SK-N-SH (cell line): ENCODE measurements at regions not wholly inside any gene's neighbourhood (a gene's known extent, or its start where the extent isn't known, plus 50 kb on each side); places are given as distances from the start of the nearest gene placed in this dataset.

Source experiments
- CTCF ChIA-PET: fragments of 300-600, 350-600 bp; formaldehyde crosslinking; extraction: SDS; loops from one replicate; lab custom pipeline; 2021; lab: Yijun Ruan, JAX
- POLR2A ChIA-PET: fragments of 350-600 bp; sonication (Branson Sonifier 250); formaldehyde crosslinking; extraction: SDS; loops from one replicate; lab custom pipeline; 2020; ENCODE audit warnings: antibody characterized with exemption, inconsistent platforms; lab: Yijun Ruan, JAX
- DNase-seq: peaks from one replicate; pipeline ENCODE4 v3.0.0; 2012
- H2AFZ ChIP-seq: fragments of 200-600 bp; sonication (generic); 2 replicates; pipeline ENCODE4 v1.8.1; 2016; ENCODE audit warnings: antibody characterized with exemption, mild to moderate bottlenecking, low read depth
- H3F3A ChIP-seq: fragments of 200-600 bp; sonication (generic); replicated peaks from 2 replicates; pipeline ENCODE3; 2016; ENCODE audit warnings: antibody characterized with exemption, mild to moderate bottlenecking; ENCODE audit not compliant: insufficient read depth
- H3K27ac ChIP-seq, 2 experiments: fragments of 200-500 bp in 1 of 2; fragments of 200-600 bp in 1 of 2; sonication (Bioruptor generic) in 1 of 2; sonication (generic), shearing (Covaris generic) in 1 of 2; 2 replicates each; pipeline versions ENCODE4 v1.5.1 to v1.6.1; 2014 to 2016; ENCODE audit warnings: low read depth in 2 of 2, inconsistent platforms in 1 of 2, low read length in 1 of 2, mild to moderate bottlenecking in 1 of 2, mixed read lengths in 1 of 2
- H3K27me3 ChIP-seq: fragments of 200-600 bp; sonication (generic), shearing (Covaris generic); 2 replicates; pipeline ENCODE4 v1.6.1; 2016; ENCODE audit warnings: mixed run types; ENCODE audit not compliant: insufficient read depth
- H3K36me3 ChIP-seq, 2 experiments: fragments of 200-500 bp in 1 of 2; fragments of 200-600 bp in 1 of 2; sonication (Bioruptor generic) in 1 of 2; sonication (generic) in 1 of 2; replicated peaks in 1 of 2; 2 replicates each; pipeline versions ENCODE3 to v1.5.1; 2014 to 2016; ENCODE audit warnings: low read length in 1 of 2, mild to moderate bottlenecking in 1 of 2; ENCODE audit not compliant: insufficient read depth in 2 of 2, control insufficient read depth in 1 of 2
- H3K4me1 ChIP-seq, 2 experiments: fragments of 200-500 bp in 1 of 2; fragments of 200-600 bp in 1 of 2; sonication (Bioruptor generic) in 1 of 2; sonication (generic), shearing (Covaris generic) in 1 of 2; 2 replicates each; pipeline versions ENCODE4 v1.5.1 to v1.6.1; 2014 to 2016; ENCODE audit warnings: low read depth in 1 of 2, low read length in 1 of 2, mixed run types in 1 of 2; ENCODE audit not compliant: insufficient read depth in 2 of 2, control insufficient read depth in 1 of 2
- H3K4me2 ChIP-seq: fragments of 200-600 bp; sonication (generic), shearing (Covaris generic); 2 replicates; pipeline ENCODE4 v1.6.1; 2017; ENCODE audit warnings: mixed run types
- H3K4me3 ChIP-seq, 2 experiments: fragments of 200-500 bp in 1 of 2; fragments of 200-600 bp in 1 of 2; sonication (Bioruptor generic) in 1 of 2; sonication (generic), shearing (Covaris generic) in 1 of 2; 2 replicates each; pipeline versions ENCODE4 v1.5.1 to v1.8.1; 2014 to 2016; ENCODE audit warnings: low read depth in 2 of 2, inconsistent platforms in 1 of 2, low read length in 1 of 2, mild to moderate bottlenecking in 1 of 2, mixed read lengths in 1 of 2, moderate library complexity in 1 of 2
- H3K79me2 ChIP-seq: fragments of 200-600 bp; sonication (generic); 2 replicates; pipeline ENCODE4 v1.8.1; 2017; ENCODE audit warnings: mild to moderate bottlenecking; ENCODE audit not compliant: insufficient read depth
- H3K9ac ChIP-seq: fragments of 200-600 bp; sonication (generic); 2 replicates; pipeline ENCODE4 v1.6.1; 2017; ENCODE audit warnings: mixed run types
- H3K9me2 ChIP-seq: fragments of 200-600 bp; sonication (generic); 2 replicates; pipeline ENCODE4 v1.6.1; 2017; ENCODE audit warnings: mixed run types
- H3K9me3 ChIP-seq: fragments of 200-600 bp; sonication (generic); 2 replicates; pipeline ENCODE4 v1.6.1; 2017; ENCODE audit warnings: mixed run types, mild to moderate bottlenecking, moderate library complexity
- H4K20me1 ChIP-seq: fragments of 200-600 bp; sonication (generic); 2 replicates; pipeline ENCODE4 v1.6.1; 2017; ENCODE audit warnings: mild to moderate bottlenecking, mixed run types; ENCODE audit not compliant: insufficient read depth
- CHD2 ChIP-seq: fragments of 150-350 bp; IDR thresholded peaks from 2 replicates; pipeline ENCODE4 v1.6.1; 2018; ENCODE audit warnings: low read length; ENCODE audit not compliant: partially characterized antibody
- EP300 ChIP-seq, 2 experiments: IDR thresholded peaks; 2 replicates each; pipeline versions ENCODE4 v1.4.0 to v1.6.1; 2012; ENCODE audit warnings: borderline replicate concordance in 1 of 2, low read depth in 1 of 2, low read length in 1 of 2
- FOXM1 ChIP-seq: IDR thresholded peaks from 2 replicates; pipeline ENCODE4 v1.4.0; 2012; ENCODE audit warnings: low read depth, mild to moderate bottlenecking
- IRF3 ChIP-seq: fragments of 150-350 bp; IDR thresholded peaks from 2 replicates; pipeline ENCODE4 v1.6.1; 2016; ENCODE audit warnings: mild to moderate bottlenecking, low read depth, low read length
- JUND ChIP-seq: IDR thresholded peaks from 2 replicates; pipeline ENCODE4 v1.4.0; 2012
- MEF2A ChIP-seq: IDR thresholded peaks from 2 replicates; pipeline ENCODE4 v1.4.0; 2012; ENCODE audit warnings: low read depth, borderline replicate concordance
- MXI1 ChIP-seq: IDR thresholded peaks from 2 replicates; pipeline ENCODE4 v1.6.1; 2012; ENCODE audit warnings: mild to moderate bottlenecking, low read depth, low read length, improper control_type of control experiment
- NRF1 ChIP-seq: IDR thresholded peaks from 2 replicates; pipeline ENCODE4 v1.6.1; 2012; ENCODE audit warnings: low read depth, mild to moderate bottlenecking, low read length
- RAD21 ChIP-seq: IDR thresholded peaks from 2 replicates; pipeline ENCODE4 v1.6.1; 2012; ENCODE audit warnings: mild to moderate bottlenecking, low read length
- REST ChIP-seq: IDR thresholded peaks from 2 replicates; pipeline ENCODE4 v1.6.1; 2012; ENCODE audit warnings: mild to moderate bottlenecking, low read depth, low read length, moderate library complexity
- SIN3A ChIP-seq: IDR thresholded peaks from 2 replicates; pipeline ENCODE4 v1.6.1; 2012; ENCODE audit warnings: low read depth, mild to moderate bottlenecking, low read length, moderate library complexity, borderline replicate concordance
- SMC3 ChIP-seq: IDR thresholded peaks from 2 replicates; pipeline ENCODE4 v1.6.1; 2012; ENCODE audit warnings: low read depth, low read length, improper control_type of control experiment
- TAF1 ChIP-seq: IDR thresholded peaks from 2 replicates; pipeline ENCODE4 v1.6.1; 2012; ENCODE audit warnings: low read depth, mild to moderate bottlenecking, low read length, moderate library complexity, borderline replicate concordance
- TEAD4 ChIP-seq: IDR thresholded peaks from 2 replicates; pipeline ENCODE4 v1.4.0; 2012; ENCODE audit warnings: mild to moderate bottlenecking, borderline replicate concordance; ENCODE audit not compliant: insufficient read depth
- ZBTB33 ChIP-seq: IDR thresholded peaks from 2 replicates; pipeline ENCODE4 v1.4.0; 2012; ENCODE audit warnings: low read depth, borderline replicate concordance
- WGBS: methylation state at CpG from one replicate; pipeline ENCODE4 v1.1.6; 2017; ENCODE audit warnings: low lambda C conversion rate; 5-methylcytosine and 5-hydroxymethylcytosine counted together

GRCh38 chr9:95738438-95738837, 137.1 kb upstream of the ERCC6L2 start:
- Histone ChIP-seq H3K4me1 (peaks cover 0 to 24% of the 10 kb centered on the region in 2 experiments; a peak in 1 of 4 replicates), H3K9me2 (no peaks in the 10 kb centered on the region), H3K9ac (no peak overlapping the region), H3K27me3 (no peaks in the 10 kb centered on the region), H3K36me3 (no peaks in the 10 kb centered on the region), H3F3A (no peaks in the 10 kb centered on the region), H3K4me3 (no peak overlapping the region), H3K27ac (no peak overlapping the region), H3K9me3 (no peaks in the 10 kb centered on the region), H4K20me1 (no peaks in the 10 kb centered on the region), H2AFZ (no peak overlapping the region), H3K4me2 (no peak overlapping the region), H3K79me2 (no peaks in the 10 kb centered on the region)
- WGBS = 96% methylated on average over 3 of the region's 10 CpGs
- no peak for DNase-seq
- TF ChIP-seq REST (no peak), MXI1 (no peak), SIN3A (no peak), IRF3 (no peak), TAF1 (no peak), FOXM1 (no peak), EP300 (IDR thresholded peaks at IDR 0.05; ENCODE audit: borderline replicate concordance in 1 of 2, low read depth in 1 of 2, low read length in 1 of 2) (no peak), NRF1 (no peak), JUND (no peak), ZBTB33 (no peak), CHD2 (no peak), SMC3 (no peak), MEF2A (no peak), RAD21 (no peak), TEAD4 (no peak)
- ChIA-PET CTCF (interaction anchor here (0.6 to 0.9 kb wide), 3 partner anchors 9 to 111 kb away, joined by 3 read pairs; no protein-coding TSS in a partner anchor), POLR2A (no interaction called here)
